Kidney epithelial cell (primary cell): ENCODE measurements at regions not wholly inside any gene's neighbourhood (a gene's known extent, or its start where the extent isn't known, plus 50 kb on each side); places are given as distances from the start of the nearest gene placed in this dataset.
"Not testable (repeated sequence)": the region's sequence is repeated elsewhere in the genome, so short reads cannot be mapped to it uniquely, and the experiment has no call there.

Experiments used
- DNase-seq: peaks from one replicate; pipeline ENCODE4 v3.0.0-alpha.2; 2010; ENCODE audit warnings: low read depth
- H3K27me3 ChIP-seq: 2 replicates; pipeline ENCODE4 v1.6.0; 2011; ENCODE audit warnings: low read length; ENCODE audit not compliant: control insufficient read depth, insufficient read depth
- H3K36me3 ChIP-seq: 2 replicates; pipeline ENCODE4 v1.5.1; 2011; ENCODE audit warnings: low read length; ENCODE audit not compliant: control insufficient read depth, insufficient read depth
- H3K4me3 ChIP-seq: 2 replicates; pipeline ENCODE4 v1.5.1; 2011; ENCODE audit warnings: low read depth, mild to moderate bottlenecking, control low read depth, low read length
- TF ChIP-seq, protein P1 (sequence below): IDR thresholded peaks from 2 replicates; pipeline ENCODE4 v1.5.1; 2011; ENCODE audit warnings: mild to moderate bottlenecking, moderate library complexity, low read length, control low read depth, inconsistent platforms; ENCODE audit not compliant: insufficient read depth, poor library complexity, severe bottlenecking

DNA sequence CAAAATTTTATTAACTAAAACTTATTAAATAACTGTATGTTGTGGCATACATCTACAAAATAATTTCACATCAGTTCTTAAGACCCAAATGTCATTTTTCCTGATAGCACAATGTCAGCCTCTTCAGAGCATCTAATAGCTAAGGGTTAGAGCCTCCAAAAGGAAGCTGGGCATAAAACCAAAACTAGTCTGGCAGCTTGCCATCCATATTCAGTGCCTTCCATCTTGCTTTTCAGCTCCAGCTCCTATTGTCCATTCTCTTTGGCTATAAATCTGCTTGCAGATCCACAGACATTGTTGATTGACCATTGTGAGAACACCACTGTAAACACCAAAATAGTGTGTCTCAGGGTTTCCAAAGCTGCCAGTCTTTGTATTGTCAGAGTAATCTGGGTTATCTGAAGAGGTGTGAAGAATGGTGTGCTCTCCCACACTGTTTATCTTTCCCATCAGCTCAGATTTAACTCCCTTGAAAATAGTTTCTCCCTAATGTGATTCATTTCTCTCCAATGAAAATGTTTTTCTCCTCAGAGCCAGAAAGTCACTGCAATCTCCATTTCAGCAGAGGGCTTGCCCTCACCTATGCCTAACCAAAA is 154.8 kb upstream of the KCNQ5 start:
- H3K36me3 ChIP-seq: no peaks in the 10 kb centered on the region
- TF ChIP-seq, protein P1, sequence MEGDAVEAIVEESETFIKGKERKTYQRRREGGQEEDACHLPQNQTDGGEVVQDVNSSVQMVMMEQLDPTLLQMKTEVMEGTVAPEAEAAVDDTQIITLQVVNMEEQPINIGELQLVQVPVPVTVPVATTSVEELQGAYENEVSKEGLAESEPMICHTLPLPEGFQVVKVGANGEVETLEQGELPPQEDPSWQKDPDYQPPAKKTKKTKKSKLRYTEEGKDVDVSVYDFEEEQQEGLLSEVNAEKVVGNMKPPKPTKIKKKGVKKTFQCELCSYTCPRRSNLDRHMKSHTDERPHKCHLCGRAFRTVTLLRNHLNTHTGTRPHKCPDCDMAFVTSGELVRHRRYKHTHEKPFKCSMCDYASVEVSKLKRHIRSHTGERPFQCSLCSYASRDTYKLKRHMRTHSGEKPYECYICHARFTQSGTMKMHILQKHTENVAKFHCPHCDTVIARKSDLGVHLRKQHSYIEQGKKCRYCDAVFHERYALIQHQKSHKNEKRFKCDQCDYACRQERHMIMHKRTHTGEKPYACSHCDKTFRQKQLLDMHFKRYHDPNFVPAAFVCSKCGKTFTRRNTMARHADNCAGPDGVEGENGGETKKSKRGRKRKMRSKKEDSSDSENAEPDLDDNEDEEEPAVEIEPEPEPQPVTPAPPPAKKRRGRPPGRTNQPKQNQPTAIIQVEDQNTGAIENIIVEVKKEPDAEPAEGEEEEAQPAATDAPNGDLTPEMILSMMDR: no peak
- no peaks in the 10 kb centered on the region for H3K27me3 ChIP-seq
- no peak overlapping the region for H3K4me3 ChIP-seq
- no peak for DNase-seq

DNA sequence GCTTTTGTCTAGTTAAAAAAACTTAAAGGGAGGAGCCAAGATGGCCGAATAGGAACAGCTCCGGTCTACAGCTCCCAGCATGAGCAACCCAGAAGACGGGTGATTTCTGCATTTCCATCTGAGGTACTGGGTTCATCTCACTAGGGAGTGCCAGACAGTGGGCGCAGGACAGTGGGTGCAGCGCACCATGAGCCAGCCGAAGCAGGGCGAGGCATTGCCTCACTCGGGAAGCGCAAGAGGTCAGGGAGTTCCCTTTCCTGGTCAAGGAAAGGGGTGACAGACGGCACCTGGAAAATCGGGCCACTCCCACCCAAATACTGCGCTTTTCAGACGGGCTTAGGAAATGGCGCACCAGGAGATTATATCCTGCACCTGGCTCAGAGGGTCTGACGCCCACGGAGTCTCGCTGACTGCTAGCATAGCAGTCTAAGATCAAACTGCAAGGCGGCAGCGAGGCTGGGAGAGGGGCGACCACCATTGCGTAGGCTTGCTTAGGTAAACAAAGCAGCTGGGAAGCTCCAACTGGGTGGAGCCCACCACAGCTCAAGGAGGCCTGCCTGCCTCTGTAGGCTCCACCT is 152.4 kb upstream of the KCNQ5 start:
- H3K27me3 ChIP-seq, H3K36me3 ChIP-seq, DNase-seq, H3K4me3 ChIP-seq: not testable (repeated sequence)

DNA sequence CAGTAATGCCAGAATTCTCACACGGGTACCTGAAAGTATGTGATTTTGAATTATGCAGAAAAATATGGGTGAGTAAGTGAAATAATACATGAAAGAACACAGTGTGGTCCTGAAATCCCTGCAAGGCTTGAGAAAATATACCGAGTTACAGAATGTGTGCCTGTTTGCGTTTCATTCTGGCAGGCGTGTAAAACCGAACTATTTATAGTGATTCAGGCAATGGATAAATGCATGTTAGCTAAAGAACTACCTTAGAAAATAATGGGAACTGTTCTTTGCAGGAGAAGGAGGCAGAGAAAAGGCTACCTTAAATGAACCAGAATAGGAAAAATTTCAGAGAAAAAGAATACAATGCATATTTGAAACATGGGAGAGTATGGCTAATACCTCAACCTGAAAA is 145.8 kb upstream of the KCNQ5 start:
- H3K27me3 ChIP-seq: no peaks in the 10 kb centered on the region
- no peaks in the 10 kb centered on the region for H3K36me3 ChIP-seq
- DNase-seq: no peak
- TF ChIP-seq, protein P1: no peak
- H3K4me3 ChIP-seq: no peak overlapping the region

DNA sequence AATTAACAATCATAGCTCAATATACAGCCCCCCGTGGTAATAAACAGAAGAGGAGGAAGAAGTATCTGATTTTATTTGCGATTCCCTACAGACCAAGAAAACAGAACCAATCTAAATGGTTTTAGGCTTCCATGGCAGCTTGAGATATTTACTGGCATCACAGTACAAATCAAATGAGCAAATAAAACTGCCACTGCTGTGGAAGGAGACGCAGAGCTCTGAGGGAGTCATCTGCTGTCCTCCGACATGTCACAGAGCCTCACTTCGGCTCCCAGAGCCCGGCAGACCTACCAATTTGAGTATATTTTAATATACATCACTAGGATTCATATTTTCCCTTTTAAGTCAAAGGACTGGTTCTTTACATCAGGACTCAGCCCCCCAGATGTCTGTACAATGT is 145.2 kb upstream of the KCNQ5 start:
- no peak for DNase-seq
- TF ChIP-seq, protein P1: no peak
- H3K4me3 ChIP-seq: no peak overlapping the region
- no peaks in the 10 kb centered on the region for H3K27me3 ChIP-seq
- H3K36me3 ChIP-seq: no peaks in the 10 kb centered on the region

DNA sequence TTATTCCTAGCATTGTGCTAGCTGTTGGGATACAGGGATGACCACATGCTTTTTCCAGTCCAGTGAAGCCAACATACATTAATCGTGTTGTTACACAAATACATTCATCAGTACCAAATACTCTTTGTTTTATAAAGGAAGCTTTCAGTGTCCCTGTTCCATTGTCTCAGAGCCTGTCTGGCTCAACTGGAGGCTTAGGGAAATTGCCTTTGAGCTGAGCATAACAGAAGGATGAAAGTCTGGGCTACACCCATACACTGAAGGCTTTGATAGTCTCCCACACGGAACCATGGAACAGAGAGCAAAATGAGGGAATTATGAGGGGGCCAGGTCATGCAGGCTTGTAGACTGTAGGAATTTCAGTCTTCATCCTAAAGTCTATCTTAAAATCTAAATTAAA is 126.4 kb upstream of the KCNQ5 start:
- H3K4me3 ChIP-seq: no peak overlapping the region
- H3K36me3 ChIP-seq: no peaks in the 10 kb centered on the region
- TF ChIP-seq, protein P1: no peak
- no peak for DNase-seq
- H3K27me3 ChIP-seq: no peaks in the 10 kb centered on the region

DNA sequence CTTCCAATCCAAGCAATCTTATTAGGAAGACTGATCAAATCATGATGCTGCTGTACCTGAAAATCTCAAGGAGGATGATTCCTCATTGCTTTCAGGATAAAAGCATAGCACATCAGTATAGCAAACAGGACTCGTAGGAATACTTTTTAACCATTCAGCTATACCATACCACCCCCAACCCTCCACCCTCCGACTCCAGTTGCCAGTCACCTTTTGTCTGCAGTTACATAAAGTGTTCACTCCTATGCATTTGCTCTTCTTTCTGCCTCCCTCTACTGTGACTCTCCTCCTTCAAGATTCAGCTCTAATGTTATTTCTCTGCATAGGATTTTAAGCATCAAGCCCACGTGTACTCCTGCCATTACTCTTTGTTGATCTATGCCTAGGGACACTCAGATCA is 124.7 kb upstream of the KCNQ5 start:
- TF ChIP-seq, protein P1: no peak
- Histone ChIP-seq H3K36me3 (no peaks in the 10 kb centered on the region), H3K27me3 (no peaks in the 10 kb centered on the region), H3K4me3 (no peak overlapping the region)
- no peak for DNase-seq
